WTC11 (cell line): ENCODE measurements at regions not wholly inside any gene's neighbourhood (a gene's known extent, or its start where the extent isn't known, plus 50 kb on each side); places are given as distances from the start of the nearest gene placed in this dataset.

ENCODE experiments used
- ATAC-seq: fragments of 200-7000 bp; cut with Tn5 transposase; 2 replicates; pipeline ENCODE4 v1.10.0; 2021; ENCODE audit warnings: mild to moderate bottlenecking, moderate library complexity
- CTCF ChIA-PET: fragments of 300-600 bp; sonication (Branson Sonifier 250); formaldehyde crosslinking; loops from one replicate; lab custom pipeline; 2021; ENCODE audit warnings: antibody characterized with exemption; lab: Charles Lee
- POLR2A ChIA-PET: fragments of 350-600 bp; sonication (Branson Sonifier 250); formaldehyde crosslinking; loops from one replicate; lab custom pipeline; 2021; ENCODE audit warnings: antibody characterized with exemption; lab: Charles Lee
- DNase-seq: peaks from one replicate; pipeline ENCODE4 v3.0.0; 2021; ENCODE audit warnings: low spot score
- H3K27ac Mint-ChIP-seq: 2 replicates; pipeline ENCODE4 v1.8.0; 2021; ENCODE audit warnings: mixed read lengths
- H3K27me3 Mint-ChIP-seq: 2 replicates; pipeline ENCODE4 v1.8.0; 2021; ENCODE audit warnings: low read depth, mild to moderate bottlenecking, moderate library complexity, mixed read lengths
- H3K36me3 Mint-ChIP-seq: 2 replicates; pipeline ENCODE4 v1.8.0; 2021; ENCODE audit warnings: mixed read lengths
- H3K4me1 Mint-ChIP-seq: 2 replicates; pipeline ENCODE4 v1.8.0; 2022; ENCODE audit warnings: mixed read lengths
- H3K4me3 Mint-ChIP-seq: 2 replicates; pipeline ENCODE4 v1.8.0; 2021; ENCODE audit warnings: mild to moderate bottlenecking, moderate library complexity, mixed read lengths
- H3K9me3 Mint-ChIP-seq: 2 replicates; pipeline ENCODE4 v1.8.0; 2021; ENCODE audit warnings: mixed read lengths
- CREM ChIP-seq: sonication (generic); formaldehyde crosslinking; IDR thresholded peaks from 2 replicates; pipeline ENCODE4 v1.8.1; 2022; ENCODE audit warnings: mild to moderate bottlenecking, missing genetic modification reagents, moderate library complexity
- GRHL2 ChIP-seq: fragments of 250-450 bp; sonication (Bioruptor Pico); IDR thresholded peaks from 2 replicates; pipeline ENCODE4 v1.8.0; 2022; ENCODE audit warnings: mild to moderate bottlenecking, moderate library complexity; ENCODE audit not compliant: insufficient replicate concordance, severe bottlenecking
- HMGXB4 ChIP-seq: sonication (generic); formaldehyde crosslinking; IDR thresholded peaks from 2 replicates; pipeline ENCODE4 v1.8.1; 2023; ENCODE audit warnings: mild to moderate bottlenecking, moderate library complexity, missing genetic modification reagents
- JUN ChIP-seq: sonication (generic); formaldehyde crosslinking; IDR thresholded peaks from 2 replicates; pipeline ENCODE4 v1.8.0; 2023; ENCODE audit warnings: mild to moderate bottlenecking, missing genetic modification reagents
- MLX ChIP-seq: sonication (generic); formaldehyde crosslinking; IDR thresholded peaks from 2 replicates; pipeline ENCODE4 v1.8.1; 2023; ENCODE audit warnings: mild to moderate bottlenecking, missing genetic modification reagents, moderate library complexity
- MXD4 ChIP-seq: fragments of 250-450 bp; sonication (Bioruptor Pico); IDR thresholded peaks from 2 replicates; pipeline ENCODE4 v1.8.0; 2021; ENCODE audit warnings: mild to moderate bottlenecking, moderate library complexity, borderline replicate concordance
- SMAD4 ChIP-seq: sonication (generic); formaldehyde crosslinking; IDR thresholded peaks from 2 replicates; pipeline ENCODE4 v1.8.0; 2022; ENCODE audit warnings: mild to moderate bottlenecking, missing genetic modification reagents
- TCF7 ChIP-seq: sonication (generic); formaldehyde crosslinking; IDR thresholded peaks from 2 replicates; pipeline ENCODE4 v1.8.0; 2022; ENCODE audit warnings: mild to moderate bottlenecking, low read depth, missing genetic modification reagents, moderate library complexity
- TP53 ChIP-seq: sonication (generic); formaldehyde crosslinking; IDR thresholded peaks from 2 replicates; pipeline ENCODE4 v1.8.1; 2023; ENCODE audit warnings: mild to moderate bottlenecking, missing genetic modification reagents
- ZMAT4 ChIP-seq: fragments of 250-450 bp; sonication (Bioruptor Pico); IDR thresholded peaks from 2 replicates; pipeline ENCODE4 v1.9.0; 2021; ENCODE audit warnings: mild to moderate bottlenecking
- ZNF263 ChIP-seq: sonication (generic); formaldehyde crosslinking; IDR thresholded peaks from 2 replicates; pipeline ENCODE4 v1.8.1; 2022; ENCODE audit warnings: low read depth, mild to moderate bottlenecking, moderate library complexity, missing genetic modification reagents
- TF ChIP-seq, protein P1 (sequence below): sonication (generic); formaldehyde crosslinking; IDR thresholded peaks from 2 replicates; pipeline ENCODE4 v1.8.1; 2022; ENCODE audit warnings: low read depth, missing genetic modification reagents, borderline replicate concordance
- TF ChIP-seq, protein P2 (sequence below): sonication (generic); formaldehyde crosslinking; IDR thresholded peaks from 2 replicates; pipeline ENCODE4 v1.8.1; 2023; ENCODE audit warnings: mild to moderate bottlenecking, missing genetic modification reagents
- TF ChIP-seq, protein P3 (sequence below): sonication (generic); formaldehyde crosslinking; conservative IDR thresholded peaks from 2 replicates; pipeline ENCODE4 v1.8.1; 2023; ENCODE audit warnings: mild to moderate bottlenecking, low read depth, missing genetic modification reagents, moderate library complexity
- TF ChIP-seq, protein P4 (sequence below): fragments of 250-450 bp; sonication (Bioruptor Pico); IDR thresholded peaks from 2 replicates; pipeline ENCODE4 v1.9.0; 2021; ENCODE audit warnings: moderate library complexity, mild to moderate bottlenecking, inconsistent platforms, borderline replicate concordance
- TF ChIP-seq, protein P5 (sequence below): sonication (generic); formaldehyde crosslinking; IDR thresholded peaks from 2 replicates; pipeline ENCODE4 v1.8.1; 2023; ENCODE audit warnings: mild to moderate bottlenecking, missing genetic modification reagents, borderline replicate concordance

DNA sequence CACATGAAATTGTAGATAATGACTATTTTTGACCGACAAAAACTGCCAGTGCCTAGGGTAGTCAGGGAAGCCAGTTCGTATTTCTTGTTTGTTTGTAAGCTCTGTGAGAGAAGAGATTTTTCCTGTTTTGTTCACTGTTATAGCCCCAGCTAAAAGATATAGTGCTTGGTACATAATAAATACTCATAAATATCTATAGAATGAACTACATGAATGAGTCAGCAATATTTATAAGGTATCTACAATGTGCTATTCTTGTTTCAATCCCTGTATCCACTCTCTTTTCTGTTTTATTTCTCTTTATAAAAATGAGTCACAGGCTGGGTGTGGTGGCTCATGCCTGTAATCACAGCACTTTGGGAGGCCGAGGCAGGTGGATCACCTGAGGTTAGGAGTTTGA is 275.6 kb upstream of the FANCL start:
- Mint-ChIP-seq H3K4me1 (peaks cover 39% of the 10 kb centered on the region), H3K27me3 (no peaks in the 10 kb centered on the region), H3K27ac (no peak overlapping the region), H3K4me3 (no peak overlapping the region), H3K9me3 (no peaks in the 10 kb centered on the region), H3K36me3 (no peaks in the 10 kb centered on the region)
- ATAC-seq (no peak), DNase-seq (no peak)
- TF ChIP-seq MXD4 (CRISPR knock-in tag), result no peak
- TF ChIP-seq SMAD4 (CRISPR knock-in tag), result no peak
- no peak for TF ChIP-seq ZMAT4 (CRISPR knock-in tag)
- TF ChIP-seq, protein P1, sequence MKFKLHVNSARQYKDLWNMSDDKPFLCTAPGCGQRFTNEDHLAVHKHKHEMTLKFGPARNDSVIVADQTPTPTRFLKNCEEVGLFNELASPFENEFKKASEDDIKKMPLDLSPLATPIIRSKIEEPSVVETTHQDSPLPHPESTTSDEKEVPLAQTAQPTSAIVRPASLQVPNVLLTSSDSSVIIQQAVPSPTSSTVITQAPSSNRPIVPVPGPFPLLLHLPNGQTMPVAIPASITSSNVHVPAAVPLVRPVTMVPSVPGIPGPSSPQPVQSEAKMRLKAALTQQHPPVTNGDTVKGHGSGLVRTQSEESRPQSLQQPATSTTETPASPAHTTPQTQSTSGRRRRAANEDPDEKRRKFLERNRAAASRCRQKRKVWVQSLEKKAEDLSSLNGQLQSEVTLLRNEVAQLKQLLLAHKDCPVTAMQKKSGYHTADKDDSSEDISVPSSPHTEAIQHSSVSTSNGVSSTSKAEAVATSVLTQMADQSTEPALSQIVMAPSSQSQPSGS (CRISPR knock-in tag), result no peak
- no peak for TF ChIP-seq ZNF263 (CRISPR knock-in tag)
- TF ChIP-seq, protein P2, sequence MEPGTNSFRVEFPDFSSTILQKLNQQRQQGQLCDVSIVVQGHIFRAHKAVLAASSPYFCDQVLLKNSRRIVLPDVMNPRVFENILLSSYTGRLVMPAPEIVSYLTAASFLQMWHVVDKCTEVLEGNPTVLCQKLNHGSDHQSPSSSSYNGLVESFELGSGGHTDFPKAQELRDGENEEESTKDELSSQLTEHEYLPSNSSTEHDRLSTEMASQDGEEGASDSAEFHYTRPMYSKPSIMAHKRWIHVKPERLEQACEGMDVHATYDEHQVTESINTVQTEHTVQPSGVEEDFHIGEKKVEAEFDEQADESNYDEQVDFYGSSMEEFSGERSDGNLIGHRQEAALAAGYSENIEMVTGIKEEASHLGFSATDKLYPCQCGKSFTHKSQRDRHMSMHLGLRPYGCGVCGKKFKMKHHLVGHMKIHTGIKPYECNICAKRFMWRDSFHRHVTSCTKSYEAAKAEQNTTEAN, result no peak
- TF ChIP-seq, protein P3, sequence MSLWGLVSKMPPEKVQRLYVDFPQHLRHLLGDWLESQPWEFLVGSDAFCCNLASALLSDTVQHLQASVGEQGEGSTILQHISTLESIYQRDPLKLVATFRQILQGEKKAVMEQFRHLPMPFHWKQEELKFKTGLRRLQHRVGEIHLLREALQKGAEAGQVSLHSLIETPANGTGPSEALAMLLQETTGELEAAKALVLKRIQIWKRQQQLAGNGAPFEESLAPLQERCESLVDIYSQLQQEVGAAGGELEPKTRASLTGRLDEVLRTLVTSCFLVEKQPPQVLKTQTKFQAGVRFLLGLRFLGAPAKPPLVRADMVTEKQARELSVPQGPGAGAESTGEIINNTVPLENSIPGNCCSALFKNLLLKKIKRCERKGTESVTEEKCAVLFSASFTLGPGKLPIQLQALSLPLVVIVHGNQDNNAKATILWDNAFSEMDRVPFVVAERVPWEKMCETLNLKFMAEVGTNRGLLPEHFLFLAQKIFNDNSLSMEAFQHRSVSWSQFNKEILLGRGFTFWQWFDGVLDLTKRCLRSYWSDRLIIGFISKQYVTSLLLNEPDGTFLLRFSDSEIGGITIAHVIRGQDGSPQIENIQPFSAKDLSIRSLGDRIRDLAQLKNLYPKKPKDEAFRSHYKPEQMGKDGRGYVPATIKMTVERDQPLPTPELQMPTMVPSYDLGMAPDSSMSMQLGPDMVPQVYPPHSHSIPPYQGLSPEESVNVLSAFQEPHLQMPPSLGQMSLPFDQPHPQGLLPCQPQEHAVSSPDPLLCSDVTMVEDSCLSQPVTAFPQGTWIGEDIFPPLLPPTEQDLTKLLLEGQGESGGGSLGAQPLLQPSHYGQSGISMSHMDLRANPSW (CRISPR knock-in tag), result no peak
- TF ChIP-seq, protein P4, sequence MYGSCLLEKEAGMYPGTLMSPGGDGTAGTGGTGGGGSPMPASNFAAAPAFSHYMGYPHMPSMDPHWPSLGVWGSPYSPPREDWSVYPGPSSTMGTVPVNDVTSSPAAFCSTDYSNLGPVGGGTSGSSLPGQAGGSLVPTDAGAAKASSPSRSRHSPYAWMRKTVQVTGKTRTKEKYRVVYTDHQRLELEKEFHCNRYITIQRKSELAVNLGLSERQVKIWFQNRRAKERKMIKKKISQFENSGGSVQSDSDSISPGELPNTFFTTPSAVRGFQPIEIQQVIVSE, result no peak
- no peak for TF ChIP-seq TCF7
- no peak for TF ChIP-seq CREM (CRISPR knock-in tag)
- TF ChIP-seq, protein P5, sequence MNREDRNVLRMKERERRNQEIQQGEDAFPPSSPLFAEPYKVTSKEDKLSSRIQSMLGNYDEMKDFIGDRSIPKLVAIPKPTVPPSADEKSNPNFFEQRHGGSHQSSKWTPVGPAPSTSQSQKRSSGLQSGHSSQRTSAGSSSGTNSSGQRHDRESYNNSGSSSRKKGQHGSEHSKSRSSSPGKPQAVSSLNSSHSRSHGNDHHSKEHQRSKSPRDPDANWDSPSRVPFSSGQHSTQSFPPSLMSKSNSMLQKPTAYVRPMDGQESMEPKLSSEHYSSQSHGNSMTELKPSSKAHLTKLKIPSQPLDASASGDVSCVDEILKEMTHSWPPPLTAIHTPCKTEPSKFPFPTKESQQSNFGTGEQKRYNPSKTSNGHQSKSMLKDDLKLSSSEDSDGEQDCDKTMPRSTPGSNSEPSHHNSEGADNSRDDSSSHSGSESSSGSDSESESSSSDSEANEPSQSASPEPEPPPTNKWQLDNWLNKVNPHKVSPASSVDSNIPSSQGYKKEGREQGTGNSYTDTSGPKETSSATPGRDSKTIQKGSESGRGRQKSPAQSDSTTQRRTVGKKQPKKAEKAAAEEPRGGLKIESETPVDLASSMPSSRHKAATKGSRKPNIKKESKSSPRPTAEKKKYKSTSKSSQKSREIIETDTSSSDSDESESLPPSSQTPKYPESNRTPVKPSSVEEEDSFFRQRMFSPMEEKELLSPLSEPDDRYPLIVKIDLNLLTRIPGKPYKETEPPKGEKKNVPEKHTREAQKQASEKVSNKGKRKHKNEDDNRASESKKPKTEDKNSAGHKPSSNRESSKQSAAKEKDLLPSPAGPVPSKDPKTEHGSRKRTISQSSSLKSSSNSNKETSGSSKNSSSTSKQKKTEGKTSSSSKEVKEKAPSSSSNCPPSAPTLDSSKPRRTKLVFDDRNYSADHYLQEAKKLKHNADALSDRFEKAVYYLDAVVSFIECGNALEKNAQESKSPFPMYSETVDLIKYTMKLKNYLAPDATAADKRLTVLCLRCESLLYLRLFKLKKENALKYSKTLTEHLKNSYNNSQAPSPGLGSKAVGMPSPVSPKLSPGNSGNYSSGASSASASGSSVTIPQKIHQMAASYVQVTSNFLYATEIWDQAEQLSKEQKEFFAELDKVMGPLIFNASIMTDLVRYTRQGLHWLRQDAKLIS, result no peak
- no peak for TF ChIP-seq HMGXB4
- TF ChIP-seq JUN (CRISPR knock-in tag), result no peak
- TF ChIP-seq TP53, result no peak
- TF ChIP-seq MLX (CRISPR knock-in tag), result no peak
- no peak for TF ChIP-seq GRHL2 (CRISPR knock-in tag)
- CTCF ChIA-PET, result no interaction called here
- POLR2A ChIA-PET, result interaction anchor here (0.5 kb wide), 1 partner anchor 14 kb away, joined by 5 read pairs; no protein-coding TSS in a partner anchor
